Epithelial cell of proximal tubule (primary cell): ENCODE measurements at regions not wholly inside any gene's neighbourhood (a gene's known extent, or its start where the extent isn't known, plus 50 kb on each side); places are given as distances from the start of the nearest gene placed in this dataset.

Experiments
- DNase-seq: peaks from one replicate; pipeline ENCODE4 v3.0.0-alpha.2; 2011; ENCODE audit warnings: low read depth
- H3K4me3 ChIP-seq: 2 replicates; pipeline ENCODE4 v1.5.1; 2011; ENCODE audit warnings: low read depth, mild to moderate bottlenecking, low read length
- CTCF ChIP-seq: conservative IDR thresholded peaks from 2 replicates; pipeline ENCODE4 v1.5.1; 2012; ENCODE audit warnings: low read depth, mild to moderate bottlenecking, low read length

GRCh38 chr17:77311371-77311981 lies 170.7 kb downstream of the SEC14L1 start:
- H3K4me3 ChIP-seq, result no peak overlapping the region
- DNase-seq, result no peak
- TF ChIP-seq CTCF, result no peak

DNA sequence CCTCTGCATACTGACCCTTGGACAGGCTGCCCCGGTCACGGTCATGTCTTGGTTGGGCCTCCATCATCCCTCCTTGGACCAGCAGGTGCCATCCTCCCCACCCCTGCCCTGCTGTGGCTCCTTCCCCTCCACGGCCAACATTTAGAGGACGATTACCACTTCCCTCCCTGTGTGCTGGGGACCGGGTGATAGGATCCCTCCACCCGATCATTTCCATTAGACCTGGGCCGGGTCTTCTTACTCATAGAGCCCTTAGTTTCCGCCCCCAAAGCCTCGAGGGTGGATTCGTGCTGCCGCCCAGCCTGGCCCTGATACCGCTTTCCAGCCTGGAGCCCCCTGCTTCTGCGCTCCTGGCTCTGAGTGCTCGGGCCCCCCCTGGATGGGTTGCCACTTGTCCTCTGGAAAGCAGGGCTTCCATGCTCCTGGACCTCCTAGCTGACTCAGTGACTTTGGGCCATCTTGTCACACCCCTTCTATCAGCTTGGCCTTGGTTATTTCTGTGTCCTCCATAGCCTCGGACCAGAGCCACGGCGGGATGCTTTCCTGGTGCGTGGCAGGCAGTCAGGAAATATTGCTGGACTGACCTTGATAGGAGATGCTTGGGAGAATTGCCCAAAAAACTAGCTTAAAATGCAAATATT lies 171.4 kb downstream of the SEC14L1 start:
- no peak overlapping the region for H3K4me3 ChIP-seq
- TF ChIP-seq CTCF, result no peak
- no peak for DNase-seq

DNA sequence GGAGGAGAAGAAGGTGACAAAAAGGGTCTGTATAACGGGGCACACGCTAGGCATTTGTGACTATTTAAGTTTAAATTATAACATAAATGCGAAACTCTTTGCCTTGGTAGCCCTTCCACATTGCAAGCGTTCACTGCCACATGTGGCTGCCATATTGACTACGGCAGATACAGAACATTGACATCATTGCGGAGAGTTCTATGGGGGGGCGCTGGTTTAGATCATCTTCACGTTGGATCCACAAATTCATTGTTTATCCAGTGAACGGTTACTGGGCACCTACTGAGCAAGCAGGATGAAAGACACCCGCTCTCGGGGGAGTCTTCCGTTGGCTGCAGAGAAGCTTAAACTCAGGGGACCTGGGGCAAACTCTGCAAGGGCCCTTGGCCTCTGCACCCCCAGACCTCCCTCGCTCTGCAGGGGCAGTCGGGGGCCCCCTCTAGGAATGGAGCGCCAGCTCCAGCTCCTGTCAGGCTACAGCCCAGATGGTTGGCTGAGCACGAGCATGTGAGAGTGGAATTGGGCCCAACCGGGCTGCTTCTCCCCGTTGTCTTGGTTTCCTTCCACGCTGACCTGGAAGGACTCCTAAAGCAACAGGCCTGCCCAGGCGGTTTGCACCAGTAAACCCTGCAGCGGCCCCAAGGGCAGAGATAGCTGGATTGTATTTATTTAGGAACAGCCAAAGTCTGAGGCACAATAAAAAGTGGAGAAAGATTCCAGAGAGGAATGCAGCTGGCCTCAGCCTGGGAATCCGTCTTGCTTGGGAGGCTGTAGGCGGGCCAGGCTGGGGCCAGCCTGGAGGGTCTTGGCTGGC lies 172.2 kb downstream of the SEC14L1 start:
- no peak for DNase-seq
- no peak for TF ChIP-seq CTCF
- no peak overlapping the region for H3K4me3 ChIP-seq

DNA sequence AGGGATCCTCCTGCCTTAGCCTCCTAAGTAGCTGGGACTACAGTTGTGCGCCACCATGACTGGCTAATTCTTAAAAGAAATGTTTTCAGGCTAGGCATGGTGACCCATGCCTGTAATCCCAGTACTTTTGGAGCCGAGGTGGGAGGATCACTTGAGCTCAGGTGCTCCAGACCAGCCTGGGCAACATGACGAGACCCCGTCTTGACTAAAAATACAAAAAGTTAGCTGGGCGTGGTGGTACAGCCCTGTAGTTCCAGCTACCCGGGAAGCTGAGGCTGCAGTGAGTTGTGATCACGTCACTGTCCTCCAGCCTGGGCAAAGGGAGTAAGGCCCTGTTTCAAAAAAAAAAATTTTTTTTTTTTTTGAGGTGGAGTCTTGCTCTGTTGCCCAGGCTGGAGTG lies 173.1 kb downstream of the SEC14L1 start:
- no peak for DNase-seq
- no peak for TF ChIP-seq CTCF
- H3K4me3 ChIP-seq, result no peak overlapping the region

- no peak for TF ChIP-seq CTCF
- no peak overlapping the region for H3K4me3 ChIP-seq
- DNase-seq, result no peak
Observed at GRCh38 chr17:77314601-77315000, 173.8 kb downstream of the SEC14L1 start.

- H3K4me3 ChIP-seq, result no peak overlapping the region
- no peak for DNase-seq
- no peak for TF ChIP-seq CTCF
Observed at GRCh38 chr17:77315010-77315409, 174.2 kb downstream of the SEC14L1 start.
